Keratinocyte (primary cell): ENCODE measurements at regions not wholly inside any gene's neighbourhood (a gene's known extent, or its start where the extent isn't known, plus 50 kb on each side); places are given as distances from the start of the nearest gene placed in this dataset.

Experiments used
- EZH2 ChIP-seq: IDR thresholded peaks from one replicate; pipeline ENCODE4 v1.6.1; 2012; ENCODE audit warnings: inconsistent platforms, mild to moderate bottlenecking, low read length, moderate library complexity
- TF ChIP-seq, protein P1 (sequence below), 3 experiments: IDR thresholded peaks in 1 of 3; conservative IDR thresholded peaks in 1 of 3; optimal IDR thresholded peaks in 1 of 3; 2 replicates in 2 of 3; 3 replicates in 1 of 3; pipeline versions ENCODE3 to v1.5.1; 2011; ENCODE audit warnings: low read length in 3 of 3, mild to moderate bottlenecking in 3 of 3, moderate library complexity in 2 of 3, control low read depth in 1 of 3, inconsistent platforms in 1 of 3; ENCODE audit not compliant: insufficient read depth in 2 of 3; ENCODE audit errors: extremely low read depth in 1 of 3

GRCh38 chr5:2153350-2153749 lies 270.6 kb upstream of the IRX4 start:
- TF ChIP-seq, protein P1, sequence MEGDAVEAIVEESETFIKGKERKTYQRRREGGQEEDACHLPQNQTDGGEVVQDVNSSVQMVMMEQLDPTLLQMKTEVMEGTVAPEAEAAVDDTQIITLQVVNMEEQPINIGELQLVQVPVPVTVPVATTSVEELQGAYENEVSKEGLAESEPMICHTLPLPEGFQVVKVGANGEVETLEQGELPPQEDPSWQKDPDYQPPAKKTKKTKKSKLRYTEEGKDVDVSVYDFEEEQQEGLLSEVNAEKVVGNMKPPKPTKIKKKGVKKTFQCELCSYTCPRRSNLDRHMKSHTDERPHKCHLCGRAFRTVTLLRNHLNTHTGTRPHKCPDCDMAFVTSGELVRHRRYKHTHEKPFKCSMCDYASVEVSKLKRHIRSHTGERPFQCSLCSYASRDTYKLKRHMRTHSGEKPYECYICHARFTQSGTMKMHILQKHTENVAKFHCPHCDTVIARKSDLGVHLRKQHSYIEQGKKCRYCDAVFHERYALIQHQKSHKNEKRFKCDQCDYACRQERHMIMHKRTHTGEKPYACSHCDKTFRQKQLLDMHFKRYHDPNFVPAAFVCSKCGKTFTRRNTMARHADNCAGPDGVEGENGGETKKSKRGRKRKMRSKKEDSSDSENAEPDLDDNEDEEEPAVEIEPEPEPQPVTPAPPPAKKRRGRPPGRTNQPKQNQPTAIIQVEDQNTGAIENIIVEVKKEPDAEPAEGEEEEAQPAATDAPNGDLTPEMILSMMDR (optimal IDR thresholded peaks at IDR 0.05 in 1 of 3, IDR thresholded peaks at IDR 0.05 in 1 of 3, conservative IDR thresholded peaks at IDR 0.05 in 1 of 3; ENCODE audit: extremely low read depth in 1 of 3, insufficient read depth in 2 of 3, low read length in 3 of 3) = no peak
- TF ChIP-seq EZH2 = no peak
